HG03064 (cell line): ENCODE measurements at regions not wholly inside any gene's neighbourhood (a gene's known extent, or its start where the extent isn't known, plus 50 kb on each side); places are given as distances from the start of the nearest gene placed in this dataset.

Source experiments
- ATAC-seq: cut with Tn5 transposase; IDR thresholded peaks from one replicate; pipeline ENCODE4 v1.9.1; 2021; ENCODE audit warnings: low read depth; ENCODE audit not compliant: unreplicated experiment

GRCh38 chr4:54794579-54794978 is 136.8 kb downstream of the KIT start:
- ATAC-seq: no peak

- ATAC-seq: no peak
These were observed 136.2 kb downstream of the KIT start for GRCh38 chr4:54793856-54794422.
